Endothelial cell (in vitro differentiated cells): ENCODE measurements at regions not wholly inside any gene's neighbourhood (a gene's known extent, or its start where the extent isn't known, plus 50 kb on each side); places are given as distances from the start of the nearest gene placed in this dataset.

Experiments used
- DNase-seq: peaks from one replicate; pipeline ENCODE4 v3.0.0; 2021; ENCODE audit warnings: low spot score
- H3K27ac Mint-ChIP-seq: one replicate; pipeline ENCODE4 v1.8.0; 2021; ENCODE audit warnings: mixed read lengths, inconsistent platforms; ENCODE audit not compliant: unreplicated experiment
- H3K27me3 Mint-ChIP-seq: one replicate; pipeline ENCODE4 v1.8.0; 2021; ENCODE audit warnings: mild to moderate bottlenecking, moderate library complexity, mixed read lengths, inconsistent platforms; ENCODE audit not compliant: unreplicated experiment
- H3K36me3 Mint-ChIP-seq: one replicate; pipeline ENCODE4 v1.8.0; 2021; ENCODE audit warnings: mild to moderate bottlenecking, low read depth, mixed read lengths, inconsistent platforms; ENCODE audit not compliant: unreplicated experiment
- H3K4me1 Mint-ChIP-seq: one replicate; pipeline ENCODE4 v1.8.0; 2021; ENCODE audit warnings: mild to moderate bottlenecking, mixed read lengths, inconsistent platforms; ENCODE audit not compliant: unreplicated experiment
- H3K4me3 Mint-ChIP-seq: one replicate; pipeline ENCODE4 v1.8.0; 2021; ENCODE audit warnings: mild to moderate bottlenecking, mixed read lengths, inconsistent platforms; ENCODE audit not compliant: unreplicated experiment
- H3K9me3 Mint-ChIP-seq: one replicate; pipeline ENCODE4 v1.8.0; 2021; ENCODE audit warnings: mixed read lengths, inconsistent platforms; ENCODE audit not compliant: unreplicated experiment
- CTCF ChIP-seq: fragments of 200-600 bp; sonication (generic); IDR thresholded peaks from one replicate; pipeline ENCODE4 v1.5.0; 2021; ENCODE audit warnings: antibody characterized with exemption; ENCODE audit not compliant: unreplicated experiment

- no peaks in the 10 kb centered on the region for H3K36me3 Mint-ChIP-seq
- no peaks in the 10 kb centered on the region for H3K27me3 Mint-ChIP-seq
- peaks cover 4% of the 10 kb centered on the region for H3K4me1 Mint-ChIP-seq
- no peak for DNase-seq
- no peaks in the 10 kb centered on the region for H3K9me3 Mint-ChIP-seq
- H3K4me3 Mint-ChIP-seq, result no peak overlapping the region
- TF ChIP-seq CTCF, result no peak
- no peak overlapping the region for H3K27ac Mint-ChIP-seq
These were observed 55.8 kb upstream of the CDH6 start for GRCh38 chr5:31137676-31138075.

GRCh38 chr5:31135542-31135941, 57.9 kb upstream of the CDH6 start:
- peaks cover 4% of the 10 kb centered on the region for H3K4me1 Mint-ChIP-seq
- DNase-seq, result no peak
- H3K4me3 Mint-ChIP-seq, result no peak overlapping the region
- no peaks in the 10 kb centered on the region for H3K27me3 Mint-ChIP-seq
- no peaks in the 10 kb centered on the region for H3K9me3 Mint-ChIP-seq
- no peak for TF ChIP-seq CTCF
- no peak overlapping the region for H3K27ac Mint-ChIP-seq
- H3K36me3 Mint-ChIP-seq, result no peaks in the 10 kb centered on the region

- no peaks in the 10 kb centered on the region for H3K9me3 Mint-ChIP-seq
- no peak overlapping the region for H3K4me3 Mint-ChIP-seq
- no peak overlapping the region for H3K27ac Mint-ChIP-seq
- peaks cover 4% of the 10 kb centered on the region for H3K4me1 Mint-ChIP-seq
- H3K27me3 Mint-ChIP-seq, result peaks cover 3% of the 10 kb centered on the region
- no peaks in the 10 kb centered on the region for H3K36me3 Mint-ChIP-seq
- no peak for TF ChIP-seq CTCF
- peak; percentile 4 for DNase-seq
These were observed 60.0 kb upstream of the CDH6 start for GRCh38 chr5:31133488-31133887.

- H3K36me3 Mint-ChIP-seq, result no peaks in the 10 kb centered on the region
- peaks cover 3% of the 10 kb centered on the region for H3K27me3 Mint-ChIP-seq
- H3K9me3 Mint-ChIP-seq, result no peaks in the 10 kb centered on the region
- DNase-seq, result no peak
- TF ChIP-seq CTCF, result no peak
- peaks cover 4% of the 10 kb centered on the region for H3K4me1 Mint-ChIP-seq
- H3K4me3 Mint-ChIP-seq, result no peak overlapping the region
- H3K27ac Mint-ChIP-seq, result no peak overlapping the region
These were observed 62.0 kb upstream of the CDH6 start for GRCh38 chr5:31131381-31131891.

- no peaks in the 10 kb centered on the region for H3K9me3 Mint-ChIP-seq
- H3K27me3 Mint-ChIP-seq, result peaks cover 3% of the 10 kb centered on the region
- peaks cover 4% of the 10 kb centered on the region for H3K4me1 Mint-ChIP-seq
- no peaks in the 10 kb centered on the region for H3K36me3 Mint-ChIP-seq
- no peak for DNase-seq
- no peak for TF ChIP-seq CTCF
- no peak overlapping the region for H3K27ac Mint-ChIP-seq
- H3K4me3 Mint-ChIP-seq, result no peak overlapping the region
These were observed 62.8 kb upstream of the CDH6 start for GRCh38 chr5:31130676-31131075.
